GM12891 (cell line): ENCODE measurements at regions not wholly inside any gene's neighbourhood (a gene's known extent, or its start where the extent isn't known, plus 50 kb on each side); places are given as distances from the start of the nearest gene placed in this dataset.

Source experiments
- POLR2A ChIP-seq: IDR thresholded peaks from 2 replicates; pipeline ENCODE4 v1.6.1; 2011; ENCODE audit warnings: low read depth, low read length, control low read depth
- POLR2AphosphoS5 ChIP-seq: IDR thresholded peaks from 2 replicates; pipeline ENCODE4 v1.6.1; 2011; ENCODE audit warnings: low read depth, low read length, control low read depth
- SPI1 ChIP-seq: IDR thresholded peaks from 2 replicates; pipeline ENCODE4 v1.6.1; 2011; ENCODE audit warnings: low read depth, low read length, control low read depth
- TAF1 ChIP-seq: IDR thresholded peaks from 2 replicates; pipeline ENCODE4 v1.6.1; 2011; ENCODE audit warnings: low read depth, low read length, control low read depth

- no peak for TF ChIP-seq POLR2A
- TF ChIP-seq TAF1, result no peak
- TF ChIP-seq POLR2AphosphoS5, result no peak
- peak; percentile 34; the same call in 1 of the 2 replicates for TF ChIP-seq SPI1
Measured at GRCh38 chr9:6080154-6080716, 64.8 kb upstream of the RANBP6 start.
